Suprapubic skin (tissue), 4 donors: ENCODE measurements at regions not wholly inside any gene's neighbourhood (a gene's known extent, or its start where the extent isn't known, plus 50 kb on each side); places are given as distances from the start of the nearest gene placed in this dataset.

Experiments
- CTCF ChIP-seq, 2 donors: fragments of 200-600 bp in 1 of 2; fragments of 450-650 bp in 1 of 2; sonication (generic) in 1 of 2; IDR thresholded peaks; one replicate each; pipeline ENCODE4 v1.5.1; 2016 to 2019; ENCODE audit warnings: antibody characterized with exemption in 2 of 2, mild to moderate bottlenecking in 1 of 2, moderate library complexity in 1 of 2
- EP300 ChIP-seq: sonication (generic); formaldehyde crosslinking; IDR thresholded peaks from one replicate; pipeline ENCODE4 v1.6.1; 2017; ENCODE audit warnings: antibody characterized with exemption
- POLR2A ChIP-seq, 2 donors: fragments of 450-650 bp; IDR thresholded peaks; one replicate each; pipeline ENCODE4 v1.6.1; 2017; ENCODE audit warnings: antibody characterized with exemption in 2 of 2, mild to moderate bottlenecking in 2 of 2, moderate library complexity in 2 of 2
- POLR2AphosphoS5 ChIP-seq, 3 donors: sonication (generic); formaldehyde crosslinking; IDR thresholded peaks; one replicate each; pipeline ENCODE4 v1.6.1; 2017; ENCODE audit warnings: antibody characterized with exemption in 3 of 3

GRCh38 chr22:49687333-49687732 is 140.3 kb downstream of the BRD1 start:
- TF ChIP-seq CTCF (IDR thresholded peaks at IDR 0.05) = no peak
- TF ChIP-seq POLR2A (IDR thresholded peaks at IDR 0.05) = no peak
- no peak for TF ChIP-seq EP300
- no peak for TF ChIP-seq POLR2AphosphoS5 (IDR thresholded peaks at IDR 0.05)
